Uterus (tissue), 3 donors: ENCODE measurements at regions not wholly inside any gene's neighbourhood (a gene's known extent, or its start where the extent isn't known, plus 50 kb on each side); places are given as distances from the start of the nearest gene placed in this dataset.

Source experiments
- DNase-seq, 2 donors: peaks; one replicate each; pipeline ENCODE4 v3.0.0-alpha.2; 2019 to 2020
- H3K27ac ChIP-seq, 2 donors: fragments of 200-600 bp; sonication (generic); 1 replicate in 1 of 2; 2 replicates in 1 of 2; pipeline ENCODE4 v1.5.1; 2016 to 2018
- H3K27me3 ChIP-seq, 2 donors: fragments of 200-600 bp; sonication (generic); one replicate each; pipeline ENCODE4 v1.5.1; 2018 to 2019; ENCODE audit warnings: control low read depth in 1 of 2
- H3K36me3 ChIP-seq, 2 donors: fragments of 200-600 bp; sonication (generic); one replicate each; pipeline ENCODE4 v1.5.1; 2019; ENCODE audit warnings: control low read depth in 1 of 2
- H3K4me1 ChIP-seq, 2 donors: fragments of 200-600 bp; sonication (generic); one replicate each; pipeline ENCODE4 v1.5.1; 2018 to 2019; ENCODE audit warnings: control low read depth in 1 of 2
- H3K4me3 ChIP-seq, 2 donors: fragments of 200-600 bp; sonication (generic); 1 replicate in 1 of 2; 2 replicates in 1 of 2; pipeline ENCODE4 v1.5.1; 2018 to 2019; ENCODE audit warnings: mild to moderate bottlenecking in 1 of 2
- H3K9me3 ChIP-seq, 2 donors: fragments of 200-600 bp; sonication (generic); one replicate each; pipeline ENCODE4 v1.5.1; 2019; ENCODE audit warnings: control low read depth in 1 of 2
- CTCF ChIP-seq, 4 experiments: fragments of 200-600 bp in 2 of 4; fragments of 450-650 bp in 2 of 4; sonication (generic) in 2 of 4; IDR thresholded peaks; one replicate each; pipeline ENCODE4 v1.5.1; 2016 to 2019; ENCODE audit warnings: antibody characterized with exemption in 4 of 4, mild to moderate bottlenecking in 2 of 4, moderate library complexity in 1 of 4
- POLR2A ChIP-seq, 2 donors: fragments of 450-650 bp; IDR thresholded peaks; one replicate each; pipeline ENCODE4 v1.6.1; 2016; ENCODE audit warnings: antibody characterized with exemption in 2 of 2, mild to moderate bottlenecking in 1 of 2, moderate library complexity in 1 of 2
- intact Hi-C: fragments of 100-400 bp; cut with DNase I; formaldehyde crosslinking; loops from one replicate; pipeline ENCODE4 v1.15.1; 2023; ENCODE audit warnings: low total_unique reads
- donor health status: DM: yes; HTN: yes; CAD: no.

GRCh38 chr2:234240917-234241316 is 190.4 kb downstream of the SPP2 start:
- Histone ChIP-seq H3K27ac (no peak overlapping the region), H3K4me3 (no peak overlapping the region), H3K4me1 (no peaks in the 10 kb centered on the region), H3K27me3 (no peaks in the 10 kb centered on the region), H3K36me3 (no peaks in the 10 kb centered on the region), H3K9me3 (no peaks in the 10 kb centered on the region)
- intact Hi-C loops: no loop called here
- no peak for DNase-seq
- TF ChIP-seq POLR2A (IDR thresholded peaks at IDR 0.05): no peak
- TF ChIP-seq CTCF (IDR thresholded peaks at IDR 0.05): no peak

- DNase-seq: no peak
- H3K36me3 ChIP-seq: no peaks in the 10 kb centered on the region
- no peak overlapping the region for H3K27ac ChIP-seq
- H3K4me3 ChIP-seq: no peak overlapping the region
- intact Hi-C loops: no loop called here
- H3K9me3 ChIP-seq: no peaks in the 10 kb centered on the region
- no peaks in the 10 kb centered on the region for H3K4me1 ChIP-seq
- TF ChIP-seq CTCF (IDR thresholded peaks at IDR 0.05) (no peak), POLR2A (IDR thresholded peaks at IDR 0.05) (no peak)
- H3K27me3 ChIP-seq: no peaks in the 10 kb centered on the region
These were observed 184.7 kb downstream of the SPP2 start for GRCh38 chr2:234235191-234235590.

- Histone ChIP-seq H3K4me1 (no peaks in the 10 kb centered on the region), H3K27ac (no peak overlapping the region)
- TF ChIP-seq CTCF (IDR thresholded peaks at IDR 0.05) (no peak), POLR2A (IDR thresholded peaks at IDR 0.05) (no peak)
These were observed 181.0 kb downstream of the SPP2 start for GRCh38 chr2:234231460-234231859.

GRCh38 chr2:234219046-234219310 is 168.5 kb downstream of the SPP2 start:
- Histone ChIP-seq H3K36me3 (no peaks in the 10 kb centered on the region), H3K4me1 (no peaks in the 10 kb centered on the region), H3K4me3 (no peak overlapping the region), H3K9me3 (no peaks in the 10 kb centered on the region), H3K27me3 (no peaks in the 10 kb centered on the region), H3K27ac (no peak overlapping the region)
- intact Hi-C loops: no loop called here
- no peak for TF ChIP-seq POLR2A (IDR thresholded peaks at IDR 0.05)
- no peak for TF ChIP-seq CTCF (IDR thresholded peaks at IDR 0.05)
- DNase-seq: no peak

More at GRCh38 chr2:234231460-234231859, 181.0 kb downstream of the SPP2 start:
- H3K36me3 ChIP-seq: no peaks in the 10 kb centered on the region
- H3K9me3 ChIP-seq: no peaks in the 10 kb centered on the region
- no peaks in the 10 kb centered on the region for H3K27me3 ChIP-seq
- H3K4me3 ChIP-seq: no peak overlapping the region
- intact Hi-C loops: no loop called here
- no peak for DNase-seq

- no peaks in the 10 kb centered on the region for H3K9me3 ChIP-seq
- intact Hi-C loops: no loop called here
- TF ChIP-seq POLR2A (IDR thresholded peaks at IDR 0.05) (no peak), CTCF (IDR thresholded peaks at IDR 0.05) (no peak)
- H3K27ac ChIP-seq: no peak overlapping the region
- no peak for DNase-seq
- H3K27me3 ChIP-seq: no peaks in the 10 kb centered on the region
- H3K4me1 ChIP-seq: no peaks in the 10 kb centered on the region
- H3K4me3 ChIP-seq: no peak overlapping the region
- no peaks in the 10 kb centered on the region for H3K36me3 ChIP-seq
These were observed 168.0 kb downstream of the SPP2 start for GRCh38 chr2:234218266-234219045.
